Smooth muscle cell (in vitro differentiated cells): ENCODE measurements at regions not wholly inside any gene's neighbourhood (a gene's known extent, or its start where the extent isn't known, plus 50 kb on each side); places are given as distances from the start of the nearest gene placed in this dataset.

Experiments used
- DNase-seq: peaks from one replicate; lab custom pipeline; 2025; ENCODE audit not compliant: unreplicated experiment; lab: John Stamatoyannopoulos, UW
- H2AFZ ChIP-seq: fragments of 200-600 bp; sonication (generic); 2 replicates; pipeline ENCODE4 v1.6.0; 2016; ENCODE audit warnings: antibody characterized with exemption, low read depth, mild to moderate bottlenecking
- H3F3A ChIP-seq: fragments of 200-600 bp; sonication (generic); 2 replicates; pipeline ENCODE4 v1.6.0; 2017; ENCODE audit warnings: antibody characterized with exemption, low read depth
- H3K27ac ChIP-seq: fragments of 200-600 bp; sonication (generic); 2 replicates; pipeline ENCODE4 v1.5.1; 2016; ENCODE audit warnings: low read depth, mild to moderate bottlenecking
- H3K27me3 ChIP-seq: fragments of 200-600 bp; sonication (generic); 2 replicates; pipeline ENCODE4 v1.6.1; 2016; ENCODE audit warnings: low read depth, mild to moderate bottlenecking
- H3K36me3 ChIP-seq: fragments of 200-600 bp; sonication (generic); 2 replicates; pipeline ENCODE4 v1.5.1; 2016; ENCODE audit warnings: low read depth
- H3K4me1 ChIP-seq: fragments of 200-600 bp; sonication (generic); 2 replicates; pipeline ENCODE4 v1.5.1; 2016; ENCODE audit warnings: low read depth
- H3K4me2 ChIP-seq: fragments of 200-600 bp; sonication (generic); 2 replicates; pipeline ENCODE4 v1.6.0; 2016; ENCODE audit warnings: mild to moderate bottlenecking
- H3K4me3 ChIP-seq: fragments of 200-600 bp; sonication (generic); 2 replicates; pipeline ENCODE4 v1.5.1; 2016; ENCODE audit warnings: mild to moderate bottlenecking
- H3K79me2 ChIP-seq: fragments of 200-600 bp; sonication (generic); 2 replicates; pipeline ENCODE4 v1.6.0; 2016; ENCODE audit warnings: low read depth, mild to moderate bottlenecking
- H3K9ac ChIP-seq: fragments of 200-600 bp; sonication (generic); 2 replicates; pipeline ENCODE4 v1.6.0; 2016; ENCODE audit warnings: low read depth
- H3K9me3 ChIP-seq: fragments of 200-600 bp; sonication (generic); replicated peaks from 2 replicates; pipeline ENCODE4 v1.5.1; 2016; ENCODE audit warnings: low read depth
- H4K20me1 ChIP-seq: fragments of 200-600 bp; sonication (generic); 2 replicates; pipeline ENCODE4 v1.6.0; 2016; ENCODE audit warnings: low read depth
- WGBS: methylation state at CpG from one replicate; pipeline ENCODE4 v1.1.7; 2016; ENCODE audit warnings: low lambda C conversion rate; 5-methylcytosine and 5-hydroxymethylcytosine counted together
- TF ChIP-seq, protein P1 (sequence below): fragments of 200-600 bp; sonication (generic); IDR thresholded peaks from 2 replicates; pipeline ENCODE4 v1.5.1; 2017; ENCODE audit warnings: borderline replicate concordance, mild to moderate bottlenecking, antibody characterized with exemption; ENCODE audit not compliant: insufficient read depth, poor library complexity, severe bottlenecking

DNA sequence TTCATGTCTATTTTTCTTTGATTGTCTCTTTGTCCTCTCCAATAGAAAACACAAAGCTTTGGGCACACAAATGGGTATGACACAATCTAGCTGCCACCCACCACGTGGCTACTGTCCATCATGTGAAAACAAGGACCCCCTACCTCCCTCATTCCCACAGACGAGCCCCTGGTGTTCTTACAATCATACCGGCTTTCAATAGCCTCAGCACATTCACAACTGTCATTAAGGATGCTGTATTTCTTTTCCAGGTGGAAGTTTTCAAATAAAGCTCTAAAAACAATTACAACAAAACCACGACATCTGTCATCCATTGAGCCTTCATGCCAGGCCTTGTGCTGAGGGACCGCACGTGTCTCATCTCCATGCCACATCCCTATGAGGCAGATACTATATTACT lies 552.6 kb upstream of the ADAMTS9 start:
- H3K4me3 ChIP-seq: no peak overlapping the region
- no peaks in the 10 kb centered on the region for H3K79me2 ChIP-seq
- no peaks in the 10 kb centered on the region for H3F3A ChIP-seq
- H3K27ac ChIP-seq: no peak overlapping the region
- no peaks in the 10 kb centered on the region for H3K9me3 ChIP-seq
- no peaks in the 10 kb centered on the region for H3K36me3 ChIP-seq
- H3K4me1 ChIP-seq: no peaks in the 10 kb centered on the region
- no peak overlapping the region for H3K9ac ChIP-seq
- TF ChIP-seq, protein P1, sequence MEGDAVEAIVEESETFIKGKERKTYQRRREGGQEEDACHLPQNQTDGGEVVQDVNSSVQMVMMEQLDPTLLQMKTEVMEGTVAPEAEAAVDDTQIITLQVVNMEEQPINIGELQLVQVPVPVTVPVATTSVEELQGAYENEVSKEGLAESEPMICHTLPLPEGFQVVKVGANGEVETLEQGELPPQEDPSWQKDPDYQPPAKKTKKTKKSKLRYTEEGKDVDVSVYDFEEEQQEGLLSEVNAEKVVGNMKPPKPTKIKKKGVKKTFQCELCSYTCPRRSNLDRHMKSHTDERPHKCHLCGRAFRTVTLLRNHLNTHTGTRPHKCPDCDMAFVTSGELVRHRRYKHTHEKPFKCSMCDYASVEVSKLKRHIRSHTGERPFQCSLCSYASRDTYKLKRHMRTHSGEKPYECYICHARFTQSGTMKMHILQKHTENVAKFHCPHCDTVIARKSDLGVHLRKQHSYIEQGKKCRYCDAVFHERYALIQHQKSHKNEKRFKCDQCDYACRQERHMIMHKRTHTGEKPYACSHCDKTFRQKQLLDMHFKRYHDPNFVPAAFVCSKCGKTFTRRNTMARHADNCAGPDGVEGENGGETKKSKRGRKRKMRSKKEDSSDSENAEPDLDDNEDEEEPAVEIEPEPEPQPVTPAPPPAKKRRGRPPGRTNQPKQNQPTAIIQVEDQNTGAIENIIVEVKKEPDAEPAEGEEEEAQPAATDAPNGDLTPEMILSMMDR: no peak
- 90% methylated on average over 6 of the region's 6 CpGs for WGBS
- no peak for DNase-seq
- no peaks in the 10 kb centered on the region for H4K20me1 ChIP-seq
- no peaks in the 10 kb centered on the region for H3K27me3 ChIP-seq
- H3K4me2 ChIP-seq: no peak overlapping the region
- H2AFZ ChIP-seq: no peak overlapping the region

DNA sequence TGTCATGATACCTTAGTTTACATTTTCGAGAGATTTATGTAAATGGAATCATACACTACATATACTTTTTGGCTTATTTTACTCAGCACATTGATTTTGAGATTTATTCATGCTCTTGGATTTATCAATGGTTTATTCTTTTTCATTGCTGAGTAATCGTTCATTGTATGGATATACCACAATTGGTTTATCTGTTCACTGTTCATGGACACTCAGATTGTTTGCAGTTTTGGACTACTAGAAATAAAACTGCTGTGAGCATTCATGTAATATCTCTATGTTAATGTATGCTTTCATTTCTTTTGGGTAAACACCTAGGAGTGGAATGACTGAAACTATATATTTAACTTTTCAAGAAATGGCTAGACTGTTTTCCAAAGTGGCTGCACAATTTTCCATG lies 550.9 kb upstream of the ADAMTS9 start:
- Histone ChIP-seq H3K9ac (no peak overlapping the region), H3K4me2 (no peak overlapping the region), H3K79me2 (no peaks in the 10 kb centered on the region), H3K9me3 (no peaks in the 10 kb centered on the region), H4K20me1 (no peaks in the 10 kb centered on the region), H2AFZ (no peak overlapping the region), H3K4me1 (no peaks in the 10 kb centered on the region), H3K4me3 (no peak overlapping the region), H3K27me3 (no peaks in the 10 kb centered on the region), H3F3A (no peaks in the 10 kb centered on the region), H3K27ac (no peak overlapping the region), H3K36me3 (no peaks in the 10 kb centered on the region)
- DNase-seq: no peak
- TF ChIP-seq, protein P1: no peak
- WGBS: 69% methylated on average over 2 of the region's 2 CpGs

DNA sequence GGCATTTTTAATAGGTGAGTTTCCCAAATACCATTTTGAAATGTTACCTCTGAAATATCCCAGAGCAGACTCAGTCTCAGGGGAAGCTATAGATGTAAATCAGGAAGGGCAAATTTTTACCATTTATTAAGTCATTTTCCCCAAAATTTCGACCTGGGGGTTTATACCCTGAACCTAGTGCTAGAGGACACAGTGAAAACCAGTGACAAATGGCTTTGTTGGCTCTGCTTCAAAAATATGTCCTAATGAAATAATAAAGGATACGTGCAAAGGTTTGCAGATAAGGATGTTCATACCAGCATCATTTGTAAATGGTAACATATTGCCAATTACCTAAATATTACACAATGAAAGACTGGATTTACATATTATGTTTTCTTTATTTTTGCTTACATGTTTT lies 546.7 kb upstream of the ADAMTS9 start:
- peaks cover 13% of the 10 kb centered on the region for H3F3A ChIP-seq

DNA sequence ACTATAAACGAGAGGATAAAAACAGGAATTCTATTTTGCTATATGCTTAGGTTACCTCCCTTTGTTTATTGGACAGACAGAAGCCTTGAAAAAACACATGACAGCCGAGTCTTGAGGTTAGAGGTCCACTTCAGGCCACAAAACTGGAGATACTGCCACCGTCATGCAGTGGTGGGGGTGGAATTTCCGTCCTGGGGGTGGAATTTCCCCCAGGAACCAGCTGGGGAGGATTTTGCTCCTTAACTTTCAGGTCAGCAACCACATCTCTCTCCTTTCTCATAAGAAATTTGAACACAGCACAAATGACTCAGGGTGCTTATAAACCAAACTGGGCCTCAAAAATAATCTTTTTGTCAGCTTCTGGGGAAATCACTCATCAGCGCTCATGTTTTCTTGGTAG lies 545.8 kb upstream of the ADAMTS9 start:
- Histone ChIP-seq H3K27me3 (no peaks in the 10 kb centered on the region), H3K36me3 (no peaks in the 10 kb centered on the region), H4K20me1 (no peaks in the 10 kb centered on the region), H3K9ac (peak overlapping the region; percentile 10), H3F3A (peaks cover 13% of the 10 kb centered on the region), H3K27ac (peak overlapping the region; percentile 64), H3K79me2 (no peaks in the 10 kb centered on the region), H3K9me3 (no peaks in the 10 kb centered on the region), H3K4me2 (no peak overlapping the region), H3K4me3 (no peak overlapping the region), H3K4me1 (peaks cover 7% of the 10 kb centered on the region), H2AFZ (peak overlapping the region; percentile 26)
- DNase-seq: no peak
- TF ChIP-seq, protein P1: no peak
- WGBS: 50% methylated on average over 5 of the region's 5 CpGs

More for the DNA sequence above, 546.7 kb upstream of the ADAMTS9 start:
- Histone ChIP-seq H2AFZ (no peak overlapping the region), H3K4me3 (no peak overlapping the region), H3K9ac (no peak overlapping the region), H3K36me3 (no peaks in the 10 kb centered on the region), H4K20me1 (no peaks in the 10 kb centered on the region), H3K4me2 (no peak overlapping the region), H3K79me2 (no peaks in the 10 kb centered on the region), H3K9me3 (no peaks in the 10 kb centered on the region), H3K4me1 (peaks cover 7% of the 10 kb centered on the region), H3K27ac (no peak overlapping the region), H3K27me3 (no peaks in the 10 kb centered on the region)
- DNase-seq: no peak
- TF ChIP-seq, protein P1: no peak
- 88% methylated on average over 2 of the region's 2 CpGs for WGBS
